AG09309 (cell line): ENCODE measurements at regions not wholly inside any gene's neighbourhood (a gene's known extent, or its start where the extent isn't known, plus 50 kb on each side); places are given as distances from the start of the nearest gene placed in this dataset.
"Not testable (repeated sequence)": the region's sequence is repeated elsewhere in the genome, so short reads cannot be mapped to it uniquely, and the experiment has no call there.

Source experiments
- DNase-seq: peaks from one replicate; pipeline ENCODE4 v3.0.0-alpha.2; 2010; ENCODE audit warnings: low read depth
- H3K4me3 ChIP-seq: 2 replicates; pipeline ENCODE4 v1.5.1; 2011; ENCODE audit warnings: mild to moderate bottlenecking, low read depth, low read length, moderate library complexity; ENCODE audit not compliant: control insufficient read depth
- TF ChIP-seq, protein P1 (sequence below): IDR thresholded peaks from 2 replicates; pipeline ENCODE4 v1.5.1; 2011; ENCODE audit warnings: mild to moderate bottlenecking, low read depth, low read length, inconsistent platforms; ENCODE audit not compliant: insufficient read depth, control insufficient read depth; ENCODE audit errors: missing control alignments

DNA sequence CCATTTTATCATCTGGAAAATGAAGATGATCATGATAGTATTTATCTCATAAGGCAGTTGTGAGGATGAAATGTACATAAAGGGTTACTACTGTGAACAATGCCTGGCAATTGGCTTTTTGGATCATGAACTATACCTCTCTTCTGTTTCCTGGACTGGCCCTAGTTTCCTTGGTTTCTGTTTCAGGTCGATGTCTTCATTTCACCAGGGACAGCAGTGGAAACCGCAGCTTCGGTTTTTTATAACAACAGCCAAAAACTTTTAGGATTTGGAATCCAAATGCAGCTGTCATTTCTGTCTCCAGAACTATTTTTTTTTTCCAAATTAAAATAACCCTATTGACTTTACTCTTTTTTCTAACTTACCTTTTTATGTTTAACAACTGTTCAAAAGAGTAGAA is 425.1 kb downstream of the RND3 start:
- H3K4me3 ChIP-seq, result no peak overlapping the region
- DNase-seq, result no peak
- TF ChIP-seq, protein P1, sequence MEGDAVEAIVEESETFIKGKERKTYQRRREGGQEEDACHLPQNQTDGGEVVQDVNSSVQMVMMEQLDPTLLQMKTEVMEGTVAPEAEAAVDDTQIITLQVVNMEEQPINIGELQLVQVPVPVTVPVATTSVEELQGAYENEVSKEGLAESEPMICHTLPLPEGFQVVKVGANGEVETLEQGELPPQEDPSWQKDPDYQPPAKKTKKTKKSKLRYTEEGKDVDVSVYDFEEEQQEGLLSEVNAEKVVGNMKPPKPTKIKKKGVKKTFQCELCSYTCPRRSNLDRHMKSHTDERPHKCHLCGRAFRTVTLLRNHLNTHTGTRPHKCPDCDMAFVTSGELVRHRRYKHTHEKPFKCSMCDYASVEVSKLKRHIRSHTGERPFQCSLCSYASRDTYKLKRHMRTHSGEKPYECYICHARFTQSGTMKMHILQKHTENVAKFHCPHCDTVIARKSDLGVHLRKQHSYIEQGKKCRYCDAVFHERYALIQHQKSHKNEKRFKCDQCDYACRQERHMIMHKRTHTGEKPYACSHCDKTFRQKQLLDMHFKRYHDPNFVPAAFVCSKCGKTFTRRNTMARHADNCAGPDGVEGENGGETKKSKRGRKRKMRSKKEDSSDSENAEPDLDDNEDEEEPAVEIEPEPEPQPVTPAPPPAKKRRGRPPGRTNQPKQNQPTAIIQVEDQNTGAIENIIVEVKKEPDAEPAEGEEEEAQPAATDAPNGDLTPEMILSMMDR, result peak; percentile 11

DNA sequence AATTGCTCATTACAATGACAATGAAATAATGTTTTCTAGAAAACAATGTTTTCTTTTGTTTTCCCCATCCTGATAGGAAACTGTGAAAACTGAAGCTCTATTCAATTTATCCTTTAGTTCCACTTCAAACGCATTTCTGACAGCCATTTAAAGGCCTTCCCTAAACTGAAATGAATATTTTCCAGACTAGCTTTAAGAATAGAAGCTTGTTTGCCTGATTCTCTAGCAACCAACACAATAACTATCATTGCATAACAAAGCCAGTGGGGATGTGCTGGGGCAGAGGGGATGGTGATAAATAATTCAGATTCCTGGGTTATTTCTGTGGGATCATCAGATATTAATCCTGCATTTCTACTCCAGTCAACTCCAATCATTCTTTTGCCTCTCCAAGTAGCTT is 427.1 kb downstream of the RND3 start:
- DNase-seq, result no peak
- TF ChIP-seq, protein P1, result no peak
- H3K4me3 ChIP-seq, result no peak overlapping the region

DNA sequence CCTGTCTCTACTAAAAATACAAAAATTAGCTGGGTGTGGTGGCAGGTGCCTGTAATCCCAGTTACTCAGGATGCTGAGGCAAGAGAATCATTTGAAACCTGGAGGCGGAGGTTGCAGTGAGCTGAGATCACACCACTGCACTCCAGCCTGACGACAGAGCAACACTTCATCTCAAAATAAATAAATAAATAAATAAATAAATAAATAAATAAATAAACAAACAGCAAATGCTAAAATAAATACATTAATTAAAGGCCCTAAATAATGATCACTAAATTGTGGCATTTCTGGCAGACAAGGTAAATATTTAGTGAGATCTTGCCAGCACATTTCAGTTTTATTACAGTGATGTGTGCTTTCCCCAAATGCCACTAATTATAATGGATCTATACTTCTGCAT is 427.8 kb downstream of the RND3 start:
- DNase-seq, H3K4me3 ChIP-seq: not testable (repeated sequence)

DNA sequence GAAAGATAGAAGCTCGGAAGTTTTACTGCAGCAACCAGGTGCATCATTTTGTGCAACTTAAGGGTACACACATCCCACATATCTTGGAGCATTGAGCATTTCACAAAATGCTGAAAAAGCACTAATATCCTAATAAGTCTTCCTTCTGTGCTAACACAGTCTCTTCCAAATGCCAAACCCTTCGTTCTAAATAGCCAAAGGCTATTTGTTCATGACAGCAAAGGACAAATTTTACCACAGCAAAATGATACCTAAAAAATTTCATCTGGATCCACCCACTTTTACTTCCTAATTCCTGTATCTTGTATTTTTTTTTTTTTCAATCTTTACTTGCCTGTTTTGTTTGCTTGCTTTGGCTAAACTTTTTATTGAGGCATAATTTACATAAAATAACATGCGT is 435.0 kb downstream of the RND3 start:
- no peak for DNase-seq
- no peak overlapping the region for H3K4me3 ChIP-seq
- TF ChIP-seq, protein P1, result no peak

DNA sequence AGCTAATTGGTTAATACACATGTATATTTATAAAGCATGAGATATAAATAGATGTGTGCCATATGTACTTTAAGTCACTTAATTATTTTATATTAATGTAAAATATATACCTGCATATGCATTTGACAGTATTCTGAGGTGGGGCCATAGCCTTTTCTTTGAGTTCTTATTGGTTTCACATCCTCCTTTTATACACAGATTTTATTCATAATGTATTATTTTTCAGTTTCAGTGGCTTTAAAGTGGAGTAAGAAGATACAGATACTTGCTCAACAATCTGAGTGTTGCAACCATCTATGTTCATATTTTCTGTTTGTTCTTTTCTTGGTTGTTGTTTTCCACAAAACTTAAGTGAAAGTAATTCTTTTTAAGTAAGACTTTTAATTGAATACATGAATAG is 436.5 kb downstream of the RND3 start:
- no peak overlapping the region for H3K4me3 ChIP-seq
- TF ChIP-seq, protein P1, result no peak
- DNase-seq, result no peak

DNA sequence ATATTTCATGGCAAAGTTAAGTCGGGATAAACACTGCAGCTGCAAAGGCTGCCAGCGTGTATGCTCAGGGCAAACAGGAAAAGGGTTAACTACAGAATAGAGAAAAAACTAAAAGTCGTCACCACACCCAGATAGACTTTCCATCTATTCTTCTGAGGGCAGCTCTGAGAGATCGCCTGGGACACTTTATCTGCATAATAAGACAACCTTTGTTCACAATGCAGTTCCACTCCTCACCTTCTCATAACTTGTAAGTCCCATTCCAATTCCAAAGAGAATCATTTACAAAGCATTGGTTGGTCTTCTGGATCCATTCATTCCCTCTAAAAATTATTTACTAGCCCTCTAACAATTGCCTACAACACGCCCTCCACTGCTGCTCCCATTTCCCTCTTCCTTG is 437.4 kb downstream of the RND3 start:
- no peak overlapping the region for H3K4me3 ChIP-seq
- TF ChIP-seq, protein P1, result no peak
- DNase-seq, result no peak

DNA sequence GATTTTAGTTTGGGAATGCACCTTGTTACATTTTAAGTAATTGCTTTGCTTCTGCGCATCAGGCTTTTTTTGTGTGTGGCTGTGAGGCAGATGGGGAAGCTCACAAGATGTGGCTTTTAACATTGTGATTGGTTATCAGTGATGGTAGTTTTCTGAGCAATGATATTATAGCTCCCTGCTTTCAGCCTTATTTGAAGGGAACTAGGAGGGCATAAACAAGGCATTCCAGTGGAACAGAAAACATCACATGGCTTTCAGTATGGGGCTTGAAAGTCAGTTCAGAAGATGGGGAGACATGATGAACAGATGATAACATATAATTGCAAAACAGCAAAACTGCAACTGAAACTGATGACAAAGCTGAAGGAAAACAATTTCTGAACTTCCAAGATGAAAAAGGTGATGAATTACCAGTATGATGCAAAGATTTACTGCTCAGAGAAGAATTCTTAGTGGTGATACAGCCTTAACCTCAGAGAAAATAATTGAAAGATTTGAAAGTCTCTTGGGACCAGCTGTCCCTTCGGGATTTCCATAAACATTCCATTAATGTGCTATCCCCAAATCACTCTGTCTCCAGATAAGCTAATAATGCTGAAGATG is 439.7 kb downstream of the RND3 start:
- H3K4me3 ChIP-seq, result no peak overlapping the region
- no peak for DNase-seq
- TF ChIP-seq, protein P1, result no peak
